NCI-H510A (cell line): ENCODE measurements at regions not wholly inside any gene's neighbourhood (a gene's known extent, or its start where the extent isn't known, plus 50 kb on each side); places are given as distances from the start of the nearest gene placed in this dataset.
"Not testable (repeated sequence)": the region's sequence is repeated elsewhere in the genome, so short reads cannot be mapped to it uniquely, and the experiment has no call there.

Source experiments
- DNase-seq: peaks from one replicate; lab custom pipeline; 2025; lab: John Stamatoyannopoulos, UW

DNA sequence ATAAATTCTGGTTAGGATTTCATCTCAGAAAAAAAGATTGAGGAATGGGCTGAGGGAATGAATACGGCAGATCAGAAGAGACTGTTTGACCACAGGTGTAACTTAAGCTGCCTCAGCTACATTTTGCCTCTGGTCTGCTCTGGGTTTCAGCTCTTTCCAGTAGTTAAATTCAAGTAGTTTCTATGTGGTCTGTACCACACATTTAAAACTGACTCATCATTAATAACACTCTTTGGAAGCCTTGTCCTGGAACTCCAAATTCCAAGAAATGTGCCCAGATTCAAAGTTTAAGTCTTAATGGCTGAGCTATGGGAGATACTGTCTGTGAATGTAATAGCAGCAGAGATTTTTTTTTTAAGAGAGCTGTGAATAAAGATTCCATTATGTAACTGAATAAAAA is 133.1 kb upstream of the IGSF10 start:
- no peak for DNase-seq

DNA sequence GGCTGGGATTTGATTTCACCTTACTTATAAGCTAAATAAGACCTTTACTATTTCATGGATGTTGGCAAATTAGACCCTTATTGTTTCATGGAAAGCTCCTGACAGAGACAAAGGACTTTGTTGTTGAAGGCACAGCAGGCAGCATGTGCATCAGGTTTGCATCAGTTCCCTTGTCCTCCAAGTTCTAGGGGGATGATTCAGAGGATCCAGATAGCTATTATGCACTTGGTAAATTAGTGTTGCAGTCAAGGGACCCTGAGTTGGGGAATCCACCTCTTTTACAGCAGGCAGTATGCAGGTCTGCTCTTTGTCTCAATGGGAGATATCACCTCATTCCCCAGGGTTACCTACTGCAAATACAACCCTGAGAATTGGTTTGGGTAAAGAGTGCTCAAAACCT is 131.4 kb upstream of the IGSF10 start:
- no peak for DNase-seq

DNA sequence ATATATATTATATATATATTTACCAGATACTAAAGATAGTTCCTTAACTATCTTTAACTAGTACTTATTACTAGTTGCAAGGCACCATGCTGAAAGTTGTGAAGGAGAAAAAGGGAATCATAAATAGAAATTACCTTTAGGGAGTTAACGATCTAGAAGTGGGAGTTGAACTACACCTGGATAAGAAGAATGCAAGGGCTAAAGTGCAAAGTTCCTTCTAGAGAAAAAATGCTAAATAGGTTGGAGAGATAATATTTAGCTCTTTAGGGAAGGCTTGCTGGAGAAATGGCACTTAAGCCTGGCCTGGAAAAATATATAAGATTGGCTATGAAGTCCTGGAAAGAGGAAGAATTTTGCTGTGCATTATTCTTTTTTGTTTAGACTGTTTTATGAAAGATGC is 130.6 kb upstream of the IGSF10 start:
- no peak for DNase-seq

DNA sequence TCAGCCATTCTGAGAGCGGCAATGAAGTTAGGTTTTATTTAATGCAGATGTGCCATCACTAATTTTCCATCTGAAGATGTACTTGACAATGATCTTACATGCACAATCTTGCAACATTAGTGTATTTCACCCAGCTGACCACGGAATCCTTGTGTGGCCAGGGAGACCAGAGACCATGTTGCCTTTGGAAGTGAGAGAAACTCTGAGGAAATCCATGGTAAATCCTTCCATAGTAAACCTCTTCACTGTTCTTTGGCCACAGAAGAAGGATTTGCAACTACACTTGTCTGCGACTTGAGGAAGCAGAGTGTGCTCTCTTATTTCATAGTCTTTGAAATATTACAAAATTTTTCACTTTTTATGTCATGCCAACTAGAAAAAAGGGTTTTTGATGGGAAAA is 128.4 kb upstream of the IGSF10 start:
- no peak for DNase-seq

DNA sequence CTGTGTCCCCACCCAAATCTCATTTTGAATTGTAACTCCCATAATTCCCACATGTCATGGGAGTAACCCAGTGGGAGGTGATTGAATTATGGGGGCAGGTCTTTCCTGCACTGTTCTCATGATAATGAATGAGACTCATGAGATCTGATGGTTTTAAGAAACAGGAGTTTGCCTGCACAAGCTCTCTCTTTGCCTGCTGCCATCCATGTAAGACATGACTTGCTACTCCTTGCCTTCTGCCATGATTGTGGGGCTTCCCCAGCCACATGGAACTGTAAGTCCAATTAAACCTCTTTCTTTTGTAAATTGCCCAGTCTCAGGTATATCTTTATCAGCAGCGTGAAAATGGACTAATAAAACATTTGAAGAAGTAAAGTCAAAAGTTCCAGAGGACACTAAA is 126.8 kb upstream of the IGSF10 start:
- not testable (repeated sequence) for DNase-seq

DNA sequence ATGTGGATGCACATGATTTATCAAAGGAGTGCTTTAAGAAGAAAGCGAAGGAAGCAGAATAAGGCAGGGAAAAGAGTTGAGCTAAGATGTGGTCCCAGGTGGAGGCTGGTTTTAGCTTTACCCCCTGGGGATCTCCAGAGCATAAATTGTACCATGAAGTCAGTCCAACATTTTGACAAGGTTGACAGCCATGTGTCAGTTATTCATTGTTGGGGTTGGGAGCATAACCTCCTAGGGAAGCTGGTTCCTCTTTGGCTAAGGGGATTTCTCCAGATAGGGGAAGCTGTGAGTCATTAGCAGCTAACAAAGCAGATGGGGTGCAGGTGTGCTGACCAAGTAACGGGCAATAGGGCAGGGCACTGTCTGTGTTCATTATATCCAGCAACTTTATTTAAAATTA is 123.7 kb upstream of the IGSF10 start:
- no peak for DNase-seq

DNA sequence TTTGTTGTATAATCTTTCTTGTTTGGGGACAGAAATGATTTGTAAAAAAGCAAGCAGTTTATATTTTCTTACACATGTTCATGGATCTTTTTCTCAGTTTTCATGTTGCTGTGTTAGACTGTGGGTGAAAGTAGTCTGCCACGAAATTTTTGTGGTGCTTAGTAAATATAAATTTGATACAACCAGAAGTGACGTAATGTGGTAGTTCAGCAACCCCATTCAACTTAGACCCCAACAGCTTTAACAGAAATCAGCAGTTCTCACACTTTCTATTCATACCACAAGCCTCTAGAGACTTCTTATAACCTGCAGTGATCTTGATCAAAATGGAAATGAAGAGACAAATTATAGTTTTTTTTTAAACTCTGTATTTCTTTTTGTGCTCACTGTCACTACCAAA is 120.2 kb upstream of the IGSF10 start:
- no peak for DNase-seq

DNA sequence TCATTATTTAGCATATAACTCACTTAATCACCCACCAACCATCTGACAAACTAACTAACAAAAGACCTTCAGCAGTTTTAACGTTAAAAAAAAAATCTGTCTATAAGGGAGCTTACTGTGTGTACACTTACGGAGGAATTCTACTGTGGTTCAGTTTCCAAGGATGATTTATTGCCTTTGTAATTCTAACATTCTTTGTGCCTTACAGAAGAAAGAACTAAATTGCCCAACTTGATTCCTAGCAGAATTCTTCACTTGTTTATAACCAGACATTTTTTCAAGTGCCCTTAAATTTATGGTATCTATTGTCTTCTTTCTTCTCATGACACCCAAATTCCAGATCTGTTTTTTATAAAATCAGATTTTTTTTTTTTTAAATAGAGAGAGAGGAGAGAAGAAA is 119.7 kb upstream of the IGSF10 start:
- DNase-seq = no peak

DNA sequence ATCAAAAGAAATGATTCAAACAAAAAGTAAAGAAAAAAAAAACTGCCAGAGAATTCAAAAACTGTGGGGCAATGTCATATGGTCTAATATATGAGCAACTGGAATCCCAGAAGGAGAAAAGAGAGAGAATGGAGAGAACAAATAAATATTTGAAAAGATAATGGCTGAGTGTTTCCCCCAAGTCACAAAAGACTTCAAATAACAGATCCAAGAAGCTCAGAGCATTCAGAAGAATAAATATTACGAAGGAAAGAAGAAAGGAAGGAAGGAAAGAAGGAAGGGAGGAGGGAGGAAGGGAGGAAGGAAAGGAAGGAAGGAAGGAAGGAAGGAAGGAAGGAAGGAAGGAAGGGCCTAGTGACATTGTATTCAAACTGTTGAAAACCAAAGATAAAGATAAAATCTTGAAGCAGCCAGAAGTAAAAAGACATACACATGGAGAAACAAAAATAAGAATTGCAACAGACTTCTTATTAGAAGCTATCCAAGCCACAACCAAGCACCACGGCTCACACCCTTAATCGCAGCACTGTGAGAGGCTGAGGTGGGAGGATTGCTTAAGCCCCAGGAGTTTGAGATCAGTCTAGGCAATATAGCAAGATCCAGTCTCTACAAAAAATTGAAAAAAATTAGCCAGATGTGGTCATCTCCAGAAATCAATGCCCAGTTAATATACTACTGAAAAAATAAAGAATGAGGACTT is 118.9 kb upstream of the IGSF10 start:
- no peak for DNase-seq

DNA sequence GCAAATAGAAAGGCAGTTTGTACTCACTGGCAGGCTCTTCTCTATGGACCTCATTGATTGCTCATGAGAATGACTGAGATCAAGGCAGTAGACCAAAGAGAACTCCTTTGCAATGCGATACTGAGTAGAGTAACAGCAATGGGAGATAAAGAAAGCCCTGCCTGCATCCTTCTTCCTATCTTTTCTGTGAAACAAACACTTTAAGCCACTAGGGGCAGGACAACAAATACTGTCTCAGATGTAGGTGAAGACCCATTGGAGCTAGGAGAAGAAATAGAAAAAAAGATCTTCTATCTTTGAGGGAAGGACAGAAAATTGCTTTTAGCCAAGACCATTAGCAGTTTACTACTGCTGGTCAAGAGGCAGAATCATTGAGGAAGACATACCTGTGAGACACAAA is 117.6 kb upstream of the IGSF10 start:
- no peak for DNase-seq

DNA sequence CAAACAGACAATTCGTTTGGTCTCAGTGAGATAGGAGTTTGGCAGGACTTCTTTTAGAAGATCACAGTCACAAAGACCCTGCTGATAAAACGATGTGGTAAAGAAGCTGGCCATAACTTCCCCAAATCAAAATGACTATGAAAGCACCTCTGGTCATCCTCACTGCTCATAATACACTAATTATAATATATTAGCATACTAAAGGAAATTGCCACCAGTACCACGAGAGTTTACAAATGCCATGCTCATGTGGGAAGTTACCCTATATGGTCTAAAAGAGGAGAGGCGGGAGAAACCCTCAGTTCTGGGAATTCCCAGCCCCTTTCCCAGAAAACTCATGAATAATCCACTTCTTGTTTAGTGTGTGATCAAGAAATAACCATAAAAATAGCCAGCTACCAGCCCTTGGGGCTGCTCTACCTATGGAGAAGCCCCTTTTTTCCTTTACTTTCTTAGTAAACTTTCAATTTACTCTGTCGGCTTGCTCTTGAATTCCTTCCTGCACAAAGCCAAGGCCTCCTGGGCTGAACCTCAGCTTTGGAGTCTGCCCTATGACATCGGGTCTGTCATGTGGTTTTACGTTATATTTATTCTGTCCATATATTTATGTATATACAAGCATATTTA is 115.8 kb upstream of the IGSF10 start:
- no peak for DNase-seq

DNA sequence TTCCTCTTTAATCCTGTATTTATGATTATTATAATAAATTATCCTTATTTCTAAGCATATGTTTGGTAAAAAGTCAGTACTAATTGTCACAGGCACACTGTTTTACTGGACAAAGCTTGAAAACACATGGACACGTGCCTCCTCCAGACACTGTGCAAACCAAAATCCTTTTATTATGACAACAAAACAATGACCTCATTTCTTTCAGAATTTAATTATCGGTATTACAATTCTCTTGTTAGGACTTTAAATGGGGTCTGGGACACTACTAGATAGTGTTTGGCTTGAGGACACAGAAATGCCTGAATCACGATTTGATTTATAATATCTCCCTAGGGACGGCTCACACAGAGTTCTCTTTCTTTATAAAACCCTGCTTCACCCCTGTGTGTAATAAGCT is 107.3 kb upstream of the IGSF10 start:
- DNase-seq = no peak

DNA sequence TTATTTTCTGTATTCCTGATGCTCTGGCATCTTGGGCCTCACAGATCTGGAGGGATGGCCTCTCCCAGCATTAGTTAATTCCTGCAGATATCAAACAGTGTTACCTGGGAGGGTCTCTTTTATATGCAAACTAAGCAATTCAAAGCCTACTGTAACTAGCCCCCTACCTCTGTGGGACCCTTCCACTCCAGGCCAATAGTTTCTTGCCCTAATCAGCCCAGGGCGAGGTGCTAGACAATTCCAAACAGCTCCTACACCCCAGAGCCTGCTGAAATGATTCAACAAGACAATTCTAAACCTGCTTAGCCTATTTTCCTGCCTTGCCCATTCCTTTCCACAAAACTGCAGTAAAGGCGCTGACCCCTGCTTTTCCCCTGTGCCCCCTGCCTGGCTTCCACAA is 106.6 kb upstream of the IGSF10 start:
- no peak for DNase-seq

DNA sequence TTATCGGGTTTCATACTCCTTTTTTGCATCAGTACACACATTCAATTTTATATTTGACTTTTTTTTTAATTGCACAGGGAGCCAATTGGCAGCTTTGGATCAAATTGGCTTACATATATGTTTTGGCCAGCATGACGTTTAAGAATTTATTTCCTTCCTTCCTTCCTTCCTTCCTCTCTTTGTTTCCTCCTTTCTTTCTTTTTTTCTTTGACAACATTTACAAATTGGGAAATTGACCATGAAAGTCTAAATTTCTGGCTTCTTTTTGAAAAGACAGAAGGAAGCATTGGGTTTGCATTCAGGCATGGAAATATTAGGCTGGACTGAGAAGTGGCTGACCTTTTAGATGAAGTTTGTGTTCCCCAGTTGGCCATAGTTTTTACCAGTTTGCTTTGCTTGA is 103.4 kb upstream of the IGSF10 start:
- DNase-seq = no peak

DNA sequence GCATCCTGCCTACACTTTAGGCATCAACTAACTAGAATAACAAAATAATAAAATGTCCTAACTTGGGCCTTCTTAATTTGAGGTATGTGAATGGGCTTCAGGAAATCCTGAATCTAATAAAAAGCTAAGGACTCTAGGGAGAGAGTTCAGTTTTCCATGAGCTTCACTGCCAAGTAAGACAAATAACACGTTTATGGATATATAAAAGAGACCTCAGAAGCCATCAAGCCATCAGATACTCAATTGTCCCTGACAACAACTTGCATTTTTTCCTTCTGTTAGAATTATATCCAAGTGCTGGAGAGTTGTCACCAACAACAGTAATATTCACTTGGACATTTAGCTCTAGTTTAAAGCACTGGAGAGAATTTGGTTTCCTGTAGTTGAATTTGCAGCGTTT is 102.4 kb upstream of the IGSF10 start:
- no peak for DNase-seq

DNA sequence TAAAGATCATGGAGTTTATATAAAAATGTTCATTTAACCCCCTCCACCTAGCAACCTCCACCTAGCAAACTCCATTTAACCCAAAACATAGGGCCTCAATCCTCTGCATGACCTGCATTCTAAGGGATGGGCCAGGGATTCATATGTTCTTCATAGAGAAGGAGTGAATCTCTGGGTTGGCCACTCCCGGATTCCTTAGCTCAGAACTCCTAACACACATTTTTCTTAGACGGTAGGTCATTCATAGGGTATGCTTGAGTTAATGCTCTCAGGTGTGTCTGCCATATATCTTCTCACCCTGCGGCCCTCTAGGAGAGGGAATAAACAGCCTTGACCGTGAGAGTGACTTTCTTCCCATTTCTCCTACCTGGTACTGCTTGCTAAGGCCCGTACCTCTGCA is 102.0 kb upstream of the IGSF10 start:
- DNase-seq = no peak

DNA sequence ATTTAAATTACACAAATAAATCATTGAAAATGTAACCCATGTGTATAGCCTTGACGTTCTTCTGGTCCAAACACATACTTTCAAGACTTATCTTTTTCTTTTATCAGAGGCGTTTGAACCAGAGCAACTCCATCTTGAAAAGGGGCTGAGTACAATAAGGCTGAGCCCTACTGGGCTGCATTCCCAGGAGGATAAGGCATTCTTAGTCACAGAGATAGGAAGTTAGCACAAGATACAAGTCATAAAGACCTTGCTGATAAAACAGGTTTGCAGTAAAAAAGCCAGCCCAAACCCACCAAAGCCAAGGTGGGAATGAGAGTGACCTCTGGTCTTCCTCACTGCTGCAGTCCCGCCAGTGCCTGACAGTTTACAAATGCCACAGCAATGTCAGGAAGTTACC is 101.0 kb upstream of the IGSF10 start:
- no peak for DNase-seq

DNA sequence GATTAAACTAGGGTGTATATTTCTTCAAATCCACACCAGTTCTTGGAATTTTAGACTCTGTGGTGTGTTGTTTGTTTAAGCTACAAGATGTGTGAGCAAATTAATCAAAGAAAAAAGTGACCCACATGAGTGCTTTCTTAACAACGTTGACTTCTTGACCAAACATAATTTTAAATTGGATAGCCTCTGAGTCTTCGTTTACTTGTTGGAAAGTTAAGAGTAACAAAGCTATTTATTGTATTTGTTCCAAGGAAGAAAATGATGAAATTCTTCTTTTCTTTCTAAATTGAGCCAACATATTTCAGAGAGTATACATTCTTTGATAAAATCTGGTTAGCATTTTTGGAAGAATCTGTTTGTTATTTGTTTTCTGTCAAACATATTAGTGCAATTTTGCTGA is 99.9 kb upstream of the IGSF10 start:
- DNase-seq = no peak

DNA sequence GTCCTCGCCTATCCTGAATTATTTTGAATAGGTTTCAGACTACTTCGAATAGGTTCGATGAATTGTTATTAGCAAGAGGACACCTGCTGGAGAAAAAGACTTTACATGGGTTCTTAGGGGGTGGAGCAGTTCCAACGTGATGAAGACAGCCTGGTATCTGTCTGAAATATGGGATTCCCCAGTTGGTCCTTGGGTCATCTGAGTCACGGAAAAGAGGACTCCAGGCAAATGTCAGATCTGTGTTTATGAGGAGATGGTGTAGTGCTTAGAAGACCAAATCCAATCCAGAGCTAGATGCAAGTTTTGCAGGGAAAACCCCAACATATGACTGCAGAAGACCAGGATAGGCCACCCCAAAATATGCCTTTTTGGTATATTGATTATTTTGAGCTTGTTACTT is 98.9 kb upstream of the IGSF10 start:
- no peak for DNase-seq

DNA sequence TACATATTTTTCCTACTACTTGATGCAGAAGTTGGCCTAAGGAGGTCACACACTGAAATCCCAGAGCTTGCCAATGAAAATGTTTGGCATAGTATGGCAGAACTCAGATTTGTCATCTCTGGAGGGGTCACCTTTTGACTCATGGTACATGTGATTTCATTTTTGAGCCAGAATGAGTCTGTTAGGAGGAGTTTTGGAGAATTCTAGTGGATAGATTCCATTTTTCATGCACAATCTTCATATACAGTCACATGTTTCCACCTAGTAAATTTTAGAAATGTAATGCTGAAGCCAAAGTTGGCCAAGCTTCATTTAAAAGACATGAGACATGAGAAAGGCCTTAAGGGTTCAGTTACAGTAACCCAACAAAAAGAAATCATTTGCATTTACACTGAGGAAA is 97.8 kb upstream of the IGSF10 start:
- no peak for DNase-seq

DNA sequence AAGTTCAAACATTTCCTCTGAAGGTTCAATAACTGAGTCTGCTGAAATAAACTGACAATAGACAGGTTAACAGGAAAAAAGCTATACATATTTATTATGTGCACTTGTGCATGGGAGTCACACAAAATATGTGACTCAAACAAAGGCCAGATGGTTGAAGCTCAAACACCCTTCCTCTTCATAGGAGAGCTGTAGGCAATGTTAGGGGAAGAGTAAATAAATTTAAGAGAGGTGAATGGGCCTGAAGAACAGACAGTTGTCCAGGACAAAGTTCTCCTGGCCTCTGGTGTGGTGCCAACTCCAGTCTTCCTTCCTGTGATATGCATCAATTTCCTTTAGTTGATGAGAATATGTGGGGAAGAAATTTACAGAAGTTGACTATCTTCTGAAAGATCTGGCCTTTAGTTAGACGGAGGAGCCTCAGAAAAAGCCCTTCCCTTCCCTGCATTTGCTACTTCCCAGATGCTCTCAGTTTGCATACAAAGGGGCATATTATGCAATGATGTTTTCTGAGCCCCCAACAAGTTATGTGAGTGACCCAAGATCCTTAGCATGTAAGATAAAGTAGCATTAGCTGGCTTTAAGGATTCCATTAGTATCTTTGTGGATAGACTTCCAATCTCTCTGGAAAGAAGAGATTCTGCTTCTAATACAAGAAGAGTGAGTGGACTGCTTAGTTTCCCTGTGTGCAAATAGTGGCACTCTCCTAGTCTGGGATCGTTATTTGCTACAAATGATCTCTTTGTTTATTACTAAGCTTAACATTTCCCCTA is 96.4 kb upstream of the IGSF10 start:
- no peak for DNase-seq

DNA sequence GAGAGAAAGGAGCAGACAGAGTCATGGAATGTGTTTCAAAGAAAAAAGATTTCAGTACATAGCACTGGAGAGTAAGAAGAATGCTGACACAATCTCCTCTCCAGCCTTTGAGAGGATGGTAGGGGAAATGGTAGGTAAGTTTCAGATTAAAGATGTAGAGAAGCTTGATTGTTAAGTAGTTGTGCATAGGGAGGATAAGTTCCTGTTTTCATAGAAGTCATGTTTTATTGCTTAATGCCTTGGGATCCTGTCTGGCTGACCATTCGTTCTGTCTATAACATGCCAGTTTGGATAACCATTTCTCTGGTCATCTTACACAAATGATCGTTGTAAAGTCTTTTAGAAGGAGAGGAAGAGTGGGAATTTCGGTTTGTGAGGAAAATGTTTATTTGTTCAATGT is 95.7 kb upstream of the IGSF10 start:
- DNase-seq = no peak

DNA sequence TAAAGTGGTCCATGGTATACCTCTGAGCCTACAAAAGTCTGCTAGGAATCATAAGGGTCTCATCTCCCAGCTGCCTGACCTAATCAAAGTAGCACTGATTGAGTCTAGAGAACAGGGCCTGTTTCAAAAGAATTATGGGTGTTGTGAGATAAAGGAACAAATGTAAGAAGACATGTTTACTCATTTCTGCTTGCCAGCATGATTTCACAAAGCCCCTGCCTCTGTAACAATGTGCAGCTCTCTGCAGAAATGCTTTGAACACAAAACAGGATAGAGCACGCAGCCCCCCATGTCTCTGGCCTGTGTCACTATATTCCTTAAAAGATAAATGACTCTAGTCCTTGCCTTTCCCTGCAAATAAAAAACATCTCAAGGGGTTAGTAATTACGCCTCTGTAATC is 94.7 kb upstream of the IGSF10 start:
- no peak for DNase-seq

DNA sequence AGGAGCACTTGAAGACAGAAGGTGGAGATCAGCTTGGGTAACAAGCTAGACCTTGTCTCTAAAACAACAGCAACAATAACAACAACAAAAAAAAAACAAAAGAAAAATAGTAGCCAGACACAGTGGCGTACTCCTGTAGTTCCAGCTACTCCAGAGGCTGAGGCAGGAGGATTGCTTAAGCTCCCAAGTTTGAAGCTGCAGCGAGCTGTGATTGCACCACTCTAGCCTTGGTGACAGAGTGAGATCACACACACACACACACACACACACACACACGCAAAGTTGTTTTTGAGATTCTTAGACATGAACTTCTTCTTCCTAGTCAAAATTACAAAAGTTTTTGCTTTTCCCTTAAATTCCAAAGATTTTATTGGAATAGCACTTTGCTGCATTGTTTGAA is 93.0 kb upstream of the IGSF10 start:
- no peak for DNase-seq
